K562 (cell line): ENCODE measurements at regions not wholly inside any gene's neighbourhood (a gene's known extent, or its start where the extent isn't known, plus 50 kb on each side); places are given as distances from the start of the nearest gene placed in this dataset.
A peak's percentile ranks its signal among the peaks of the same experiment; 100 is the strongest.

ENCODE experiments used
- ATF2 ChIP-seq: sonication (generic); formaldehyde crosslinking; IDR thresholded peaks from 2 replicates; pipeline ENCODE4 v1.8.1; 2022; ENCODE audit warnings: missing genetic modification reagents
- HDAC3 ChIP-seq: fragments of 450-650 bp; IDR thresholded peaks from 2 replicates; pipeline ENCODE4 v1.6.1; 2018; ENCODE audit warnings: borderline replicate concordance, mild to moderate bottlenecking, moderate library complexity; ENCODE audit not compliant: partially characterized antibody
- HES1 ChIP-seq: fragments of 450-650 bp; IDR thresholded peaks from 2 replicates; pipeline ENCODE4 v1.6.1; 2016; ENCODE audit warnings: low read depth, mild to moderate bottlenecking, moderate library complexity
- KLF13 ChIP-seq: fragments of 450-650 bp; IDR thresholded peaks from 2 replicates; pipeline ENCODE4 v1.6.1; 2016; ENCODE audit warnings: missing genetic modification characterization, low read depth, mild to moderate bottlenecking, missing compliant biosample characterization, moderate library complexity, borderline replicate concordance
- MLX ChIP-seq, 2 experiments: fragments of 450-650 bp in 1 of 2; sonication (generic) in 1 of 2; formaldehyde crosslinking; conservative IDR thresholded peaks; 2 replicates each; pipeline versions ENCODE4 v1.4.0 to v1.8.1; 2020 to 2022; ENCODE audit warnings: mild to moderate bottlenecking in 1 of 2, missing genetic modification reagents in 1 of 2
- NKRF ChIP-seq: fragments of 450-650 bp; IDR thresholded peaks from 2 replicates; pipeline ENCODE4 v1.6.1; 2016; ENCODE audit warnings: borderline replicate concordance
- PATZ1 ChIP-seq: fragments of 250-450 bp; sonication (Bioruptor Pico); IDR thresholded peaks from 2 replicates; pipeline ENCODE4 v1.5.0; 2020; ENCODE audit warnings: mild to moderate bottlenecking, borderline replicate concordance
- POLR3A ChIP-seq: IDR thresholded peaks from 2 replicates; pipeline ENCODE4 v1.6.1; 2011; ENCODE audit warnings: borderline replicate concordance, mild to moderate bottlenecking, moderate library complexity; ENCODE audit not compliant: insufficient read length, insufficient read depth; ENCODE audit errors: extremely low read depth
- ZC3H11A ChIP-seq: IDR thresholded peaks from 2 replicates; pipeline ENCODE4 v1.6.1; 2012; ENCODE audit warnings: low read depth, low read length, improper control_type of control experiment
- ZNF609 ChIP-seq: sonication (generic); formaldehyde crosslinking; IDR thresholded peaks from 2 replicates; pipeline ENCODE4 v1.8.1; 2023; ENCODE audit warnings: missing genetic modification reagents, mild to moderate bottlenecking, borderline replicate concordance
- TF ChIP-seq, protein P1 (sequence below): fragments of 450-650 bp; formaldehyde crosslinking; IDR thresholded peaks from 2 replicates; pipeline ENCODE4 v1.4.0; 2020; ENCODE audit warnings: mild to moderate bottlenecking, moderate library complexity

DNA sequence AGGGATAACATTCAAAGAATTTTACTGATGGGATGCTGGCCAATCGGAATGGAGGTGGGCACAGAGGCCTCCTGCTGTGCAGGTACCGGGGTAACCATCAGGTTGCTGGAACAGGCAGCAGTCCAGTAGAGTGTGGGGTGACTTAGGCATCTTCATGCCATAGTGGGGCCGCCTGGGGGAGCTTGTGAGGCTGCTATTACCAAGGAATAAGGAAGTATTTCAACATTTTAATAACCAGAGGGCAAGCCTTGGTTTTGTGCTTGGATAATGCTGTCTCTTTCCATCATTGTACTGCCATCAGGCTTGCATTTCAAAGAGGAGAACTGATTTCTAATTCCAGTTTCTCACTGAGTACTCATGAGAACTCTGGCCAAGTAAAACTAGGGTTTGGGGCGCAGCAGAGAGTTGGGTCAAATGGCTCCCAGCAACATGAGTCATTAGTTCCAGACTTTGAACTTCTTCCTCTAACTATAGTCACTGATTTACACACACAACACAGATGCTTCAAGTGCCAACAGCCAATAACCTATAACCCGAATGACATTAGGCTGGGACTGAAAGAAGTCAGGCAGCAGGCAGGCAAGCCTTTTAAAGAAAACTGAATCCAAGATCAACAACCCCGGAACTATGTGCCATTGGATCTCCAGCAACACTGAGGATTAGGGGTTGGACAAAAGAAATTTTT lies 56.1 kb upstream of the FHL2 start (continued):
- TF ChIP-seq KLF13 (tag) (no peak), PATZ1 (0 out of 2 replicates have a peak, but pooled peaks have one; percentile 8), ZNF609 (CRISPR knock-in tag) (no peak), HDAC3 (no peak), MLX (CRISPR knock-in tag; conservative IDR thresholded peaks at IDR 0.05) (no peak), ZC3H11A (no peak), NKRF (no peak), ATF2 (CRISPR knock-in tag) (no peak), POLR3A (no peak), HES1 (no peak)
- TF ChIP-seq, protein P1, sequence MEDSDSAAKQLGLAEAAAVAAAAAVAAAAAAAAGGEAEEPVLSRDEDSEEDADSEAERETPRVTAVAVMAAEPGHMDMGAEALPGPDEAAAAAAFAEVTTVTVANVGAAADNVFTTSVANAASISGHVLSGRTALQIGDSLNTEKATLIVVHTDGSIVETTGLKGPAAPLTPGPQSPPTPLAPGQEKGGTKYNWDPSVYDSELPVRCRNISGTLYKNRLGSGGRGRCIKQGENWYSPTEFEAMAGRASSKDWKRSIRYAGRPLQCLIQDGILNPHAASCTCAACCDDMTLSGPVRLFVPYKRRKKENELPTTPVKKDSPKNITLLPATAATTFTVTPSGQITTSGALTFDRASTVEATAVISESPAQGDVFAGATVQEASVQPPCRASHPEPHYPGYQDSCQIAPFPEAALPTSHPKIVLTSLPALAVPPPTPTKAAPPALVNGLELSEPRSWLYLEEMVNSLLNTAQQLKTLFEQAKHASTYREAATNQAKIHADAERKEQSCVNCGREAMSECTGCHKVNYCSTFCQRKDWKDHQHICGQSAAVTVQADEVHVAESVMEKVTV (CRISPR knock-in tag), result peak; percentile 73
